H9 (cell line): ENCODE measurements at regions not wholly inside any gene's neighbourhood (a gene's known extent, or its start where the extent isn't known, plus 50 kb on each side); places are given as distances from the start of the nearest gene placed in this dataset.
"Not testable (repeated sequence)": the region's sequence is repeated elsewhere in the genome, so short reads cannot be mapped to it uniquely, and the experiment has no call there.

Source experiments
- DNase-seq: peaks from one replicate; pipeline ENCODE4 v3.0.0-alpha.2; 2017
- H2AFZ ChIP-seq: one replicate; pipeline ENCODE4 v1.6.1; 2013; ENCODE audit warnings: mild to moderate bottlenecking, low read length, control low read depth, moderate library complexity
- H2AK5ac ChIP-seq: 2 replicates; pipeline ENCODE4 v1.6.1; 2013; ENCODE audit warnings: low read length, control low read depth, mixed read lengths; ENCODE audit not compliant: insufficient read length
- H2BK120ac ChIP-seq: one replicate; pipeline ENCODE4 v1.6.1; 2013; ENCODE audit warnings: low read depth, mild to moderate bottlenecking, low read length, control low read depth, inconsistent platforms; ENCODE audit not compliant: poor library complexity, severe bottlenecking
- H2BK12ac ChIP-seq: 2 replicates; pipeline ENCODE4 v1.6.1; 2013; ENCODE audit warnings: low read length, control low read depth, mixed read lengths, low read depth; ENCODE audit not compliant: insufficient read length
- H2BK15ac ChIP-seq: 2 replicates; pipeline ENCODE4 v1.6.1; 2013; ENCODE audit warnings: low read depth, low read length, control low read depth
- H2BK20ac ChIP-seq: one replicate; pipeline ENCODE4 v1.6.1; 2013; ENCODE audit warnings: low read depth, mild to moderate bottlenecking, low read length, control low read depth, inconsistent platforms; ENCODE audit not compliant: poor library complexity, severe bottlenecking
- H2BK5ac ChIP-seq: 2 replicates; pipeline ENCODE4 v1.6.1; 2013; ENCODE audit warnings: low read length, control low read depth, mixed read lengths; ENCODE audit not compliant: insufficient read length
- H3K14ac ChIP-seq: 2 replicates; pipeline ENCODE4 v1.6.1; 2013; ENCODE audit warnings: low read length, control low read depth; ENCODE audit not compliant: insufficient read depth
- H3K18ac ChIP-seq: 2 replicates; pipeline ENCODE4 v1.6.1; 2013; ENCODE audit warnings: low read depth, mild to moderate bottlenecking, mixed read lengths, low read length, control low read depth; ENCODE audit not compliant: insufficient read length
- H3K23ac ChIP-seq: 2 replicates; pipeline ENCODE4 v1.6.1; 2013; ENCODE audit warnings: low read length, control low read depth, mixed read lengths, low read depth; ENCODE audit not compliant: insufficient read length
- H3K23me2 ChIP-seq: 2 replicates; pipeline ENCODE4 v1.6.1; 2013; ENCODE audit warnings: low read depth, mild to moderate bottlenecking, mixed read lengths, low read length, control low read depth; ENCODE audit not compliant: insufficient read length, poor library complexity, severe bottlenecking
- H3K27ac ChIP-seq: 2 replicates; pipeline ENCODE4 v1.5.1; 2013; ENCODE audit warnings: low read length, control low read depth, mixed read lengths, low read depth; ENCODE audit not compliant: insufficient read length
- H3K27me3 ChIP-seq: 2 replicates; pipeline ENCODE4 v1.6.1; 2013; ENCODE audit warnings: low read length, control low read depth, inconsistent platforms; ENCODE audit not compliant: insufficient read depth
- H3K4ac ChIP-seq: 2 replicates; pipeline ENCODE4 v1.6.1; 2013; ENCODE audit warnings: low read depth, mild to moderate bottlenecking, control low read depth, inconsistent platforms, low read length, moderate library complexity
- H3K4me1 ChIP-seq: 2 replicates; pipeline ENCODE4 v1.6.1; 2013; ENCODE audit warnings: low read length, control low read depth, inconsistent platforms; ENCODE audit not compliant: insufficient read depth
- H3K4me2 ChIP-seq: 2 replicates; pipeline ENCODE4 v1.6.1; 2013; ENCODE audit warnings: low read length, control low read depth, mixed read lengths; ENCODE audit not compliant: insufficient read length, insufficient read depth
- H3K56ac ChIP-seq: 2 replicates; pipeline ENCODE4 v1.6.1; 2013; ENCODE audit warnings: low read depth, mild to moderate bottlenecking, mixed read lengths, low read length, control low read depth; ENCODE audit not compliant: insufficient read length
- H3K79me1 ChIP-seq: 2 replicates; pipeline ENCODE4 v1.6.1; 2013; ENCODE audit warnings: low read depth, mild to moderate bottlenecking, moderate library complexity, low read length, control low read depth, inconsistent platforms; ENCODE audit not compliant: insufficient read depth, poor library complexity, severe bottlenecking
- H3K79me2 ChIP-seq: 2 replicates; pipeline ENCODE4 v1.6.1; 2013; ENCODE audit warnings: low read length, control low read depth, inconsistent platforms; ENCODE audit not compliant: insufficient read depth
- H3K9ac ChIP-seq: 2 replicates; pipeline ENCODE4 v1.6.1; 2013; ENCODE audit warnings: low read length, control low read depth, mixed read lengths; ENCODE audit not compliant: insufficient read length; ENCODE audit errors: extremely low read depth
- H3K9me3 ChIP-seq: one replicate; pipeline ENCODE4 v1.6.1; 2013; ENCODE audit warnings: low read depth, low read length, inconsistent platforms; ENCODE audit not compliant: control insufficient read depth
- H3T11ph ChIP-seq: one replicate; pipeline ENCODE4 v1.6.1; 2013; ENCODE audit warnings: mild to moderate bottlenecking, low read length, control low read depth, inconsistent platforms
- H4K20me1 ChIP-seq: one replicate; pipeline ENCODE4 v1.6.1; 2013; ENCODE audit not compliant: control insufficient read depth, insufficient read length, insufficient read depth
- H4K5ac ChIP-seq: 2 replicates; pipeline ENCODE4 v1.6.1; 2013; ENCODE audit warnings: low read depth, mild to moderate bottlenecking, mixed read lengths, low read length, control low read depth; ENCODE audit not compliant: insufficient read length
- H4K8ac ChIP-seq: replicated peaks from 2 replicates; pipeline ENCODE4 v1.6.1; 2013; ENCODE audit warnings: low read length, control low read depth, mixed read lengths, low read depth; ENCODE audit not compliant: insufficient read length
- H4K91ac ChIP-seq: 2 replicates; pipeline ENCODE4 v1.6.1; 2013; ENCODE audit warnings: low read depth, mild to moderate bottlenecking, moderate library complexity, mixed read lengths, low read length, control low read depth; ENCODE audit not compliant: insufficient read length
- H3K27ac Mint-ChIP-seq, 3 experiments: 2 replicates in 2 of 3; 3 replicates in 1 of 3; pipeline ENCODE4 v1.8.0; 2020 to 2021; ENCODE audit warnings: mixed read lengths in 3 of 3, mild to moderate bottlenecking in 1 of 3, moderate library complexity in 1 of 3
- H3K27me3 Mint-ChIP-seq: 2 replicates; pipeline ENCODE4 v1.8.0; 2021; ENCODE audit warnings: low read depth, mild to moderate bottlenecking, moderate library complexity, mixed read lengths
- H3K36me3 Mint-ChIP-seq, 3 experiments: 2 replicates in 2 of 3; 3 replicates in 1 of 3; pipeline ENCODE4 v1.8.0; 2020 to 2021; ENCODE audit warnings: low read depth in 3 of 3, mixed read lengths in 3 of 3; ENCODE audit not compliant: insufficient read depth in 1 of 3
- H3K4me1 Mint-ChIP-seq, 2 experiments: 2 replicates each; pipeline ENCODE4 v1.8.0; 2020; ENCODE audit warnings: mixed read lengths in 2 of 2
- H3K4me3 Mint-ChIP-seq, 2 experiments: 2 replicates in 1 of 2; 3 replicates in 1 of 2; pipeline ENCODE4 v1.8.0; 2020 to 2021; ENCODE audit warnings: mild to moderate bottlenecking in 2 of 2, mixed read lengths in 2 of 2, moderate library complexity in 1 of 2
- H3K9me3 Mint-ChIP-seq, 2 experiments: 2 replicates in 1 of 2; 3 replicates in 1 of 2; pipeline ENCODE4 v1.8.0; 2020; ENCODE audit warnings: mild to moderate bottlenecking in 2 of 2, mixed read lengths in 2 of 2, moderate library complexity in 1 of 2
- WGBS: extraction: QIAGEN DNeasy Blood & Tissue Kit; methylation state at CpG from one replicate; pipeline ENCODE4 v1.1.7; 2013; ENCODE audit warnings: missing lambda C conversion rate, low lambda C conversion rate, mixed read lengths; ENCODE audit not compliant: insufficient read length; ENCODE audit errors: extremely low coverage; 5-methylcytosine and 5-hydroxymethylcytosine counted together

- H3K36me3 Mint-ChIP-seq, result peaks cover 6 to 18% (median 10%) of the 10 kb centered on the region in 3 experiments
- H4K91ac ChIP-seq, result not testable (repeated sequence)
- no CpG with 5 or more reads among the region's 3 CpGs for WGBS
Observed at GRCh38 chr3:130203633-130204032, 122.0 kb downstream of the ALG1L2 start.

More at GRCh38 chr3:130203633-130204032, 122.0 kb downstream of the ALG1L2 start:
- not testable (repeated sequence) for H2BK20ac ChIP-seq, H3K27ac Mint-ChIP-seq, H3K14ac ChIP-seq, H2AK5ac ChIP-seq, H4K8ac ChIP-seq, H3K4me1 ChIP-seq, H3K9ac ChIP-seq, H3K56ac ChIP-seq, H3K23me2 ChIP-seq, H2BK15ac ChIP-seq, H3T11ph ChIP-seq, H2BK5ac ChIP-seq, H3K27ac ChIP-seq, H3K4me3 Mint-ChIP-seq, H3K9me3 ChIP-seq, DNase-seq, H2BK120ac ChIP-seq, H4K20me1 ChIP-seq, H2BK12ac ChIP-seq, H3K18ac ChIP-seq, H3K4ac ChIP-seq, H3K4me2 ChIP-seq, H4K5ac ChIP-seq, H3K23ac ChIP-seq, H3K79me2 ChIP-seq, H3K27me3 Mint-ChIP-seq, H3K27me3 ChIP-seq, H2AFZ ChIP-seq, H3K79me1 ChIP-seq
- Mint-ChIP-seq H3K4me1 (peaks cover 3 to 10% of the 10 kb centered on the region in 2 experiments; a peak in 2 of 4 replicates), H3K9me3 (peaks cover 14 to 19% of the 10 kb centered on the region in 2 experiments)
